Fibroblast of lung (primary cell): ENCODE measurements at regions not wholly inside any gene's neighbourhood (a gene's known extent, or its start where the extent isn't known, plus 50 kb on each side); places are given as distances from the start of the nearest gene placed in this dataset.

Source experiments
- DNase-seq, 2 donors: peaks; one replicate each; pipeline versions ENCODE4 v3.0.0 to v3.0.0-alpha.2; 2010; ENCODE audit warnings: low read depth in 2 of 2
- H2AFZ ChIP-seq: 2 replicates; pipeline ENCODE4 v1.5.1; 2012; ENCODE audit warnings: low read length, control low read depth, inconsistent platforms
- H3K27ac ChIP-seq: 2 replicates; pipeline ENCODE4 v1.5.1; 2011; ENCODE audit warnings: low read length, control low read depth; ENCODE audit not compliant: insufficient read depth
- H3K27me3 ChIP-seq: 2 replicates; pipeline ENCODE4 v1.5.1; 2011; ENCODE audit warnings: mild to moderate bottlenecking, low read length; ENCODE audit not compliant: control insufficient read depth, insufficient read depth
- H3K36me3 ChIP-seq: 2 replicates; pipeline ENCODE4 v1.5.1; 2011; ENCODE audit warnings: low read length; ENCODE audit not compliant: control insufficient read depth, insufficient read depth
- H3K4me1 ChIP-seq: 2 replicates; pipeline ENCODE4 v1.5.1; 2011; ENCODE audit warnings: low read length; ENCODE audit not compliant: control insufficient read depth, insufficient read depth; ENCODE audit errors: extremely low read depth
- H3K4me2 ChIP-seq: 2 replicates; pipeline ENCODE4 v1.5.1; 2011; ENCODE audit warnings: low read length, control low read depth; ENCODE audit not compliant: insufficient read depth; ENCODE audit errors: extremely low read depth
- H3K4me3 ChIP-seq, 4 experiments: fragments of 200-600 bp in 1 of 4; sonication (generic) in 1 of 4; replicated peaks in 1 of 4; 2 replicates each; pipeline ENCODE4 v1.5.1; 2011 to 2016; ENCODE audit warnings: low read length in 4 of 4, low read depth in 3 of 4, mild to moderate bottlenecking in 3 of 4, control low read depth in 2 of 4, inconsistent platforms in 1 of 4, mixed read lengths in 1 of 4; ENCODE audit not compliant: insufficient read depth in 1 of 4; ENCODE audit errors: control extremely low read depth in 1 of 4
- H3K79me2 ChIP-seq: 2 replicates; pipeline ENCODE4 v1.5.1; 2012; ENCODE audit warnings: mild to moderate bottlenecking, low read length, inconsistent platforms; ENCODE audit not compliant: control insufficient read depth, insufficient read depth
- H3K9ac ChIP-seq: 2 replicates; pipeline ENCODE4 v1.5.1; 2011; ENCODE audit warnings: mild to moderate bottlenecking, low read length, control low read depth; ENCODE audit not compliant: insufficient read depth
- H3K9me3 ChIP-seq: 2 replicates; pipeline ENCODE4 v1.5.1; 2012; ENCODE audit warnings: low read depth, low read length; ENCODE audit not compliant: control insufficient read depth, insufficient read depth
- H4K20me1 ChIP-seq: 2 replicates; pipeline ENCODE4 v1.5.1; 2011; ENCODE audit warnings: low read length; ENCODE audit not compliant: control insufficient read depth, insufficient read depth; ENCODE audit errors: extremely low read depth
- CTCF ChIP-seq, 2 donors: IDR thresholded peaks in 1 of 2; conservative IDR thresholded peaks in 1 of 2; 1 replicate in 1 of 2; 2 replicates in 1 of 2; pipeline ENCODE4 v1.5.1; 2011 to 2012; ENCODE audit warnings: low read length in 2 of 2, control low read depth in 1 of 2, inconsistent platforms in 1 of 2, low read depth in 1 of 2, mild to moderate bottlenecking in 1 of 2
- EZH2 ChIP-seq: IDR thresholded peaks from 2 replicates; pipeline ENCODE4 v1.5.1; 2012; ENCODE audit warnings: low read length, control low read depth, mild to moderate bottlenecking; ENCODE audit errors: missing control alignments

GRCh38 chr10:44060221-44060620 is 324.7 kb downstream of the CXCL12 start:
- no peaks in the 10 kb centered on the region for H3K79me2 ChIP-seq
- H2AFZ ChIP-seq = no peak overlapping the region
- TF ChIP-seq EZH2 (no peak), CTCF (conservative IDR thresholded peaks at IDR 0.05 in 1 of 2, IDR thresholded peaks at IDR 0.05 in 1 of 2; ENCODE audit: low read depth in 1 of 2, low read length in 2 of 2) (no peak)
- DNase-seq = no peak
- no peak overlapping the region for H3K4me2 ChIP-seq
- H3K4me1 ChIP-seq = no peaks in the 10 kb centered on the region
- peaks cover 10% of the 10 kb centered on the region for H3K27me3 ChIP-seq
- no peaks in the 10 kb centered on the region for H3K36me3 ChIP-seq
- H3K27ac ChIP-seq = no peak overlapping the region
- H3K9me3 ChIP-seq = no peaks in the 10 kb centered on the region
- H4K20me1 ChIP-seq = no peaks in the 10 kb centered on the region
- no peak overlapping the region for H3K4me3 ChIP-seq
- H3K9ac ChIP-seq = no peak overlapping the region

- no peak overlapping the region for H3K27ac ChIP-seq
- H3K9ac ChIP-seq = no peak overlapping the region
- H4K20me1 ChIP-seq = no peaks in the 10 kb centered on the region
- H3K4me1 ChIP-seq = no peaks in the 10 kb centered on the region
- no peak overlapping the region for H3K4me3 ChIP-seq
- H2AFZ ChIP-seq = no peak overlapping the region
- no peak for DNase-seq
- no peaks in the 10 kb centered on the region for H3K9me3 ChIP-seq
- H3K27me3 ChIP-seq = peaks cover 10% of the 10 kb centered on the region
- no peaks in the 10 kb centered on the region for H3K79me2 ChIP-seq
- no peak overlapping the region for H3K4me2 ChIP-seq
- TF ChIP-seq CTCF (conservative IDR thresholded peaks at IDR 0.05 in 1 of 2, IDR thresholded peaks at IDR 0.05 in 1 of 2; ENCODE audit: low read depth in 1 of 2, low read length in 2 of 2) (no peak), EZH2 (no peak)
- H3K36me3 ChIP-seq = no peaks in the 10 kb centered on the region
Measured at GRCh38 chr10:44058259-44058658, 326.6 kb downstream of the CXCL12 start.

GRCh38 chr10:44056967-44057805 is 327.7 kb downstream of the CXCL12 start:
- Histone ChIP-seq H3K9me3 (no peaks in the 10 kb centered on the region), H3K9ac (no peak overlapping the region), H3K79me2 (no peaks in the 10 kb centered on the region), H3K4me2 (no peak overlapping the region), H3K36me3 (no peaks in the 10 kb centered on the region), H4K20me1 (no peaks in the 10 kb centered on the region), H3K27me3 (peaks cover 9% of the 10 kb centered on the region), H2AFZ (no peak overlapping the region), H3K27ac (no peak overlapping the region), H3K4me3 (no peak overlapping the region), H3K4me1 (no peaks in the 10 kb centered on the region)
- TF ChIP-seq CTCF (conservative IDR thresholded peaks at IDR 0.05 in 1 of 2, IDR thresholded peaks at IDR 0.05 in 1 of 2; ENCODE audit: low read depth in 1 of 2, low read length in 2 of 2) (no peak), EZH2 (no peak)
- no peak for DNase-seq
